T1000 (cell line): ENCODE measurements at regions not wholly inside any gene's neighbourhood (a gene's known extent, or its start where the extent isn't known, plus 50 kb on each side); places are given as distances from the start of the nearest gene placed in this dataset.
A peak's percentile ranks its signal among the peaks of the same experiment; 100 is the strongest.
"Not testable (repeated sequence)": the region's sequence is repeated elsewhere in the genome, so short reads cannot be mapped to it uniquely, and the experiment has no call there.

Experiments
- DNase-seq: peaks from one replicate; lab custom pipeline; 2025; ENCODE audit warnings: mixed read lengths; lab: John Stamatoyannopoulos, UW

DNA sequence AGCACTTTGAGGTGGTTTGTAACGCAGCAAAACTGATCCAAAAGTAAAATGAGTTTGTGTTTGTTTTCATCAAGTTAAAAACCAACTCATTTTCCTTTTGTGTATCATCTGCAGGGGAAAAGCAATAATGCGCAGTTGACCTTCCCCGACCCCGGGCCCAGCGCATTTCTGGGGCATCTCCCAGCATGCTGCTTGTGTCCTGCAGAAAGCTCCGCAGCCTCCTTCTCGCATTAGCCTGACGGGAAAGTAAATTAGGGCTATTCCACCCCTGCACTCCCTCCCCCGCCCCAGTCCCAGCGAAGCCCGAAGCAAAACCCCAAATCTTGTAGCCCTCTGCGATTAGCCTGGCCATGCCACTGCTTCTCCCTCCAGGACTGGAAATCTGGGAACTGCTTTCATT is 82.0 kb upstream of the PPM1B start:
- DNase-seq: no peak

GRCh38 chr2:44087036-44087713 is 81.5 kb upstream of the PPM1B start:
- peak; percentile 70 for DNase-seq

DNA sequence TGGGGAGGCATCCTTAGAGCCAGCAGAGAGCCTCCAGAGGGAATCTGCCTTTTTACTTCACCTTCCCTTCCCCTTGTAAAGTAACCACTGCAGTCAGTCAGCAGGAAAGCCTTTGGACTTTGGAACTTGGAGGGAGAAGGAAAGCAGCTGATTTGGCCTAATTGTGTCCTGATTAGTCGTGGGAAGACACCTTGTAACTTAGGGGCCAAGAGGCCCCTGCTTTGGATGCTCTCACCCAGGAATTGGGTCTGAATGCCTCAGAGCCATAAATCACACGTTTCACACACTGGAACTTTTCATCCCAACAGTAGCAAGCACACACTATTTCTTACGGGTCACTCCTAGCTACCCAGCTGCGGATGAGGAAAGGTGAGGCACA is 81.0 kb upstream of the PPM1B start:
- no peak for DNase-seq

GRCh38 chr2:44092519-44092918 is 76.2 kb upstream of the PPM1B start:
- DNase-seq: not testable (repeated sequence)

DNA sequence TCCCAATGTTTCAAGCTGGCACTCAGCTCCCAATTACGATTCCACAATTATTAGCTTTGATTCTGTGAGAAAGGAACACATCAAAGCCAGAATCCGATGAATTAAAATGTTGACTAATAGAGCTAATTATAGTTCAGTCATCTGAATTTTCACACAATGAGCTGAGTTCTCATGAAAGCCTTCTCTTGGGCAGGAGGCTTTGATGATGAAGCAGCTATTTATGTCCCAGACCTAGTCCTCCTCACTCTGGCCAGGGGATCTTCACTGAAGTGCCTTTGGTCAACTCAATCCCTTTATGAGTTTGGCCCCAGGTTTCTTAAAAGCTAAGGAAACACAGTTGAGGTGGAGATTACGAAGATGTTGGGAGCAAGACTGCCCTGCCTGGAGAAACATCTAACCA is 74.7 kb upstream of the PPM1B start:
- DNase-seq: no peak

DNA sequence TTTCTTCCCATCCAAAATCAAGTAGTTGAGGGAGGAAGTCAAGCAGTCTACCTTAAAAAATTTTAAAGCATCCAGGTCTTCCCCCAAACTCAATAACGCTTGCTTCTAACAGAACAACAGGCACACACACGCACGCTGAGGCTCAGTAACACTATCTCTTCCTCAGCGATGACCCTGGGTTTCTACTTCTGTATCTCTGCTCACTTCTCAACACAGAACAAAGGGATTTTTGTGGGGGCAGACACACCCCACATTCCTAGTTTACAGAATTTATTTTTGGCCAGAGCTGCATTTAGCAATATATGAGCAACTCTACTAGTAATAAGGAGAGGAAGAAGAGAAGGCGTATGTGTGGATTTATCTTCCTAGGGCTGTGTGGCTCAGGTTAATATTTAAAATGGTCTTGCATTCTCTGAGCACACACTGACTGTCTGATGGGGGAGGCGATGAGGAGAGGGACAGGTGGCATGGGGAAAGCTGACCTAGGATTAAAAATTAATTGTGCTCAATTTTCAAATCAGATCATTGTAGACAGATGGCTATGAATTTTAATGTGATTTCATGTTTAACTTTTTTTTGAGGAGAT is 71.3 kb upstream of the PPM1B start:
- DNase-seq: no peak

DNA sequence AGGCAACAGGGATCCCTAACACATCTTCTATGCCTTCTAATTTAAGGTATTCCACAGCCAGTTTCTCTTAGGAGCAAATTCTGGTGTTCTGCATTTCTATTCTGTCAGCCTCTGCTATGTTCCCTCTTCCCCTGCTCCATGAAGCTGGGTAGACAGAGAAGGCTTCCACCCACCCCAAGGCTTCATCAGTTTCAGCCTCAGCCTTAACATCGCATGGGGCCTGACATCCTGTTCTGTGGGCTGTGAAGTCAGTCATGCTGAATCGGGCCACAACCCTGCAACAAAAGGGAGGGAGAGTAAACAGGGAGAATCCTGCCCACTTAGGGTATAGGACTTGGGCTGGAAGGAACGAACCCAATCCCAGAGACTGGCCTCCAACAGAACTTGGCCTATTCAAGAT is 70.6 kb upstream of the PPM1B start:
- DNase-seq: no peak

- DNase-seq: no peak
Observed at GRCh38 chr2:44098891-44099290, 69.8 kb upstream of the PPM1B start.

GRCh38 chr2:44100351-44100750 is 68.3 kb upstream of the PPM1B start:
- DNase-seq: peak; percentile 26

DNA sequence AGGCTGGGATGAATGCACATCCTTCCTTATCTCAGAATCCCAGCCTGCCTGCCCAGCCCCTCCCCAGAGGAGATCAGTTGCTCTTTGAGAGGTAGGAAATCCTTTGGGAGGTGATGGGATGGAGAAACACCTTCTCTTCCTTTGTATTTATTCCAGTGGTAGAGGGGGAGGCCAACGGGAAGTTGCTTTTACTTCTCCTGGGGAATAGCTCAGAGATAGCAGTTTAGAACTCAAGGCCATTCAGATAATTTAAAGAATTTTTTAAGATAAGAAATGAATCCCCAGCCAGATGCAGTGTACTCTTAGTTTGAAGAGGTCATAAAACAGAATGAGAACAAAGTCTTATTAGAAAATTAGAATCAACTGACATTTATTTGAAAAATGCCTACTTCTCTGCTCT is 67.4 kb upstream of the PPM1B start:
- no peak for DNase-seq

DNA sequence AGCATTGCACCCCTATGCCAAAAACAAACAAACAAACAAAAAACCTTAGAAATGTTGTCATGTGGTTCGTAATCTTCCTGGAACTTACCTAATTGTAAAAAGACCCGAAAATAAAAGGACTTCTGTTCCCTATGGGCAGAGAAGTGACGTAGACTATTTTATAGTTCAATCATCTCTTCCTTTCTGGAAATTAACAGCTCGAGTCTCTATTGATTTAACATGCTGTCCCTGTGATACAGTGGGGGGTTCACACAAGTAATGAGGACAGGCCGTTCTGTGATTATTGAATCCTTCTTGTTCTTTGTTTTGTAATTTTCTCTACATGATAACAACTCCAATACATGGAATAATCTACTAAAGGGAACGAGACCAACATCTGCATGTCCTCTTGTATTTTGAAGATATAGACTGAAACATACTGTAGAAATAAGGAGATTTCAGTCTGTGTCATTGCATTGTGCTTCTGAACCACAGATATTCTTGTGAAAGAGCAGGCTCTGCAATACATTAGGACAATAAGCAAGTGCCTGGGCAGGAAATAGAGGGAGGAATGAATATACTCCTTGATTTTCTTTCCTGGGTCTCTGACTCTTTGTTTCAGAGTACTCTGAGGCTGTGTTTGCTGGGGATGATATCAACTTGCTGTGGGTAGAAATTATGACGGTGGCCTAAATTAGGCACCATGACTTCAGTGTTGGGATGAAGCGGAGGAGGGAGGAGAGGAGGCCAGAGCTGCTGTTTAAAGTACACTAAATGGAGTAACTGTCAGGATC is 65.7 kb upstream of the PPM1B start:
- DNase-seq: no peak

GRCh38 chr2:44103639-44104038 is 65.0 kb upstream of the PPM1B start:
- DNase-seq: no peak

DNA sequence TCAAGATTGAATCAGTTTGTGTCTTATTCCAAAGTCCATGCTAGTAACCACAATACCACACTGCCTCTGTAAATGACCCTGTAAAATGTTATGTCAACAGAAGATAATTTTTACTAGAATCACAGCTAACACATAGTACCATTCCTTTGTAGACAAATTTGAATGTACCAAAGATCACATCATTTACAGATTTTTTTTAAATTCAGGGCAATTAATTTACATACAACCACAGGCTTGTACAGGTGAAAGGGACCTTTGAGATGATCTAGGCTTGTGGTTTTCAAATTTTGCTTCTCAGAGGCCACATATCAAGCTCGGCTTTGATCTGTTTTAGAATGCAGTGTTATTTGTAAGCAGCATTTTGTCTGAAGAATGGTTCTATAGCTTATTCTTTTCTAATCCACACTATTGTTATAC is 63.8 kb upstream of the PPM1B start:
- DNase-seq: no peak

- not testable (repeated sequence) for DNase-seq
Observed at GRCh38 chr2:44106509-44106908, 62.2 kb upstream of the PPM1B start.

- DNase-seq: no peak
Observed at GRCh38 chr2:44107086-44107740, 61.5 kb upstream of the PPM1B start.

DNA sequence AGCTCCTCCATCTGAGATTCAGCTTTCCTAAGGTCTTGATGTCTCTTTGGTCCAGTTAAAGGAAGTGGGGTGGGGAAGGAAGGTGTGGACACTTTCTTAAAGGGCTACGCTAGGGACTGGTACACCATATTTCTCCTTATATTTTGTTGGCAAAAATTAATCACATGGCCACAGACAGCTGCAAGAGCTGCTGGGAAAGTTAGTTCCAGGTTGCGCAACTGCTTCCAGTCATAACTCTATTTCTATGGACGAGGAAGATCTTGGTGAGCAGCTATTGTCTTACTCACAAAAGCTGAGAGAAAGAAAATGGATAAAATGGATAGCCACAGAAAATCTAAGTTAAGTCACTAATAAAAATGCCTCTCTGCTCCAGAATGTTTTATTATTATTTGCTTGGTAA is 60.7 kb upstream of the PPM1B start:
- no peak for DNase-seq

GRCh38 chr2:44109166-44109565 is 59.5 kb upstream of the PPM1B start:
- DNase-seq: no peak

- no peak for DNase-seq
Observed at GRCh38 chr2:44110444-44110843, 58.2 kb upstream of the PPM1B start.

GRCh38 chr2:44112096-44112495 is 56.6 kb upstream of the PPM1B start:
- no peak for DNase-seq

GRCh38 chr2:44116319-44116718 is 52.4 kb upstream of the PPM1B start:
- no peak for DNase-seq

DNA sequence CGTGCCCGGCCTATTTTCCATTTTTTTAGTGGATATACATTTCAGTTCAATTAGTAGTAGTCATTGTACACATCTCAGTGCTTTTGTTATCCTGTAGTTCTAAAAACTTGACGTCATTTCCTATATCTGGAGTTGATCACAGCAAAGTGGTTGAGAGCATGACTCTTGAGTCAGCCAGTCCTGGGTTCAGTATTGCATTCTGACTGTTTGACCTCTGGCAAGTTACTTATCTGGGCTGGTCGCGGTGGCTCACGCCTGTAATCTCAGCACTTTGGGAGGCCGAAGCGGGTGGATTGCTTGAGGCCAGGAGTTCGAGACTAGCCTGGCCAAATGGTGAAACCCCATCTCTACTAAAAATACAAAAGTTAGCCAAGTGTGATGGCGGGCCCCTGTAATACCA is 50.4 kb upstream of the PPM1B start:
- DNase-seq: no peak
